ENCODE measurements at regions not wholly inside any gene's neighbourhood (a gene's known extent, or its start where the extent isn't known, plus 50 kb on each side); places are given as distances from the start of the nearest gene placed in this dataset.

DNA sequence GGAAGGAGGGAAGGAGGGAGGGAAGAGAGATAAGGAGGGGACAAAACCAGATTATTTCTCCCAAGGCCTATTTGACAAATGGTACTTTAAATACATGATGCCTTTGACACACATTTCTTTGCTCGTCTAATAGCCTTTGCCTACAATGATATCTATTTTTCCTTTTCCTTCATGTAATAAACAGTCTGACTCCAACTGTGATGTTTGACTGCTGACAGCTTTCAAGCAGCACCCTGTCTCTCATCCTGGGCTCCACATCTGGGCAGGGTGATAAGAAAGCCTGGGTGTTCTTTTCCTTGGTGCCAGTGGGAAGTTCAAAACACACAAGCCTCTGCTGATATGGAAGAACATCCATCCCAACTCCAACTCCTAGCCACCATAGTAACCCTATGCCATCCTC lies 1277.7 kb upstream of the NXPH2 start:
- DNase-seq = no peak

- DNase-seq = no peak
Measured at GRCh38 chr2:140041811-140042210, 1261.6 kb upstream of the NXPH2 start.

- DNase-seq = no peak
Measured at GRCh38 chr2:140041239-140041638, 1261.0 kb upstream of the NXPH2 start.

DNA sequence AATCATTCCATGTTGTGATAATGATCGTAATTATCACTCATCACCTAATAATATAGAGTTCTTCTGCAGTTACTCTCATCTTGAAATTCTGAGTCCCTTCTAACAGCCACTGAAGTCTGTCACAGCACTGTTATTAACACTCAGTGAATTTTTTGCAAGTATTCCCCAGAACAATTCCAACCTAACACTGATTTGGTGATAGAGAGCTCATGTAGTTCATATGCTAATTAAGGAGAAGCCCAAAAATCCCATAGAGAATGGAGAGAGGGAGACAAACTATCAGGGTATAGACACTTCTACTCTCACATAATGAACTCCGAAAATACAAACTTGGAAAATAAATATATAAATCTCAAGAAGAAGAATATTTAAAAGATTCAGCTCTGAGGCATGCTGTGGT lies 1253.4 kb upstream of the NXPH2 start:
- DNase-seq = no peak

DNA sequence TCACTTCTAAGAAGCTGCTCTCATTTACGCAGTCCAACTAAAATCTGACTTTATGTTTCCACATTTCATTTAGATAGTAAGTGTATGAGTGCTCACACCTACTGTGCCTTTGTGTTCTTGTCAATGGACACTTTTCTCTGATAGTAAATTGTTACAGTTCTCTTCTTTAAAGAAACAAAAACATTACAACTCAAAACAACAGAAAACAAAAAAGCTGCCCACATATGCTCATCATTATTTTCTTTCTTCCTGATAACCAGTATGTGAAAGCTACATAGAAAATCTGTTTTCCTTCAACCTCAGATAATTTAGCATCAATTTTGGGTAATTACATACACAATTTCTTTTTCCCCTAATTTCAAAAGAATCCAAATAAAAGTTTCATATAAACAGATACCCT lies 1247.8 kb upstream of the NXPH2 start:
- DNase-seq = no peak

- no peak for DNase-seq
Measured at GRCh38 chr2:140027320-140027719, 1247.1 kb upstream of the NXPH2 start.

- DNase-seq = no peak
Measured at GRCh38 chr2:140023291-140023690, 1243.1 kb upstream of the NXPH2 start.

DNA sequence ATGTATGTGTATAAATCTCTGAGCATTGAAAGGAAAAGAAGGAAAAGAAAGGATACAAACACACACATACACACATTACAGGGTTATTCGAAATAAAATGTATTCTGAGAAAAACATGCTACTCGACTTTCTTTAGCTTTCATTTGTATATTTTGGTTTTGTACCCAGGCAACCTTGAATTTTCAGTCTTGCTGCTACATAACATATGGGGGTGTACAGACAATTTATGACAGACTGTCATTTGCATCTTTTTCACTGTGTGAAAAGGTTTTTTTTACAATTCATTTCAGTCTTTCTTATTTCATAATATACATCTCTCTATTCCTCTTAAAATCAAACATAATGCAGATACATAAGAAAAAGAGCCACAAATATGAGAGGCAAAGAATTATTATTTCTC lies 1238.4 kb upstream of the NXPH2 start:
- no peak for DNase-seq

DNA sequence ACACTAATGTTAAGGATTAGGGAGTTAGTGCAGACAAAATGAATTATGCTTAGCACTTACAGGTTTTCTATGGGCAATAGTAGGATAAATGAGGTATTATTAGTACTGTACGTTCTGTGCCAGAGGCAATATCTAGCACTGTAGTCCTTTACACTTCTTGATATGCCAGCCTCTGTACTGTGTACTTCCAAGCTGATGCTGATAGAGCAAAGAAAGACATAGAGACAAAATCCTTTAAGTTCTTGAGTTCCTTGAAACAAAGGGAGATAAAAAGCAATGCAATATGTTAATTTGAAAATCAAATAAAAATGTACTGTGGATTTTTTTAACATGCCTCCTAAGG lies 1234.0 kb upstream of the NXPH2 start:
- DNase-seq = no peak

DNA sequence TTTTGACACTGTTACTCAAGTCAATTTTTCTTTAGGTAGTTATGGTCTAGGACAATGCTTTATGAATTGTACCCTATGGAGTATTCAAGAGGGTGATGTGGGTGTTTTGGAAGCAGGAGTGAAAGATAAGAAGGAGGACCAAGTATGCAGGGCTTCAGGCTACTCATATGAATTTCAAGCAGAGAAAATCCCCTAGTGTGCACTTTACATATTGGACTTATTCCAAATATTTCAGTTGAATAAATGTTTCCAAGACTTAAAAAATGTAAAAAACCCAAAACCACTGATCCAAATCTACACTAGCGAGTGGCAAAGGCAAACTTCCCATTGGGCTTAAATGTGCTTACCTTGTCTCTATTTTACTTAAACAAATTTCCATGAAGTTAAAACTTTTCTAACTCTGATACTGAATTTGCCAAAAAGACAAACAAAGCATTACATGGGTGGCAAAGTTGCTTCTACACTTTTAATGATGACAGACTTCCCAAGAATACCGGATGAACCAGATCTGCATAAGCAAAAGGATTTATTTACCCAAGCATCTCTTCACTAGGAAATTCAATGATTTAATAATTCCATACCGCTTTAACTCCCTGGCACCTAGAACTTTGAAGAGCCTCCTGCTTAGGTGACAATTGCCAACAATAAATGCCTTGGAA lies 1233.5 kb upstream of the NXPH2 start:
- no peak for DNase-seq

DNA sequence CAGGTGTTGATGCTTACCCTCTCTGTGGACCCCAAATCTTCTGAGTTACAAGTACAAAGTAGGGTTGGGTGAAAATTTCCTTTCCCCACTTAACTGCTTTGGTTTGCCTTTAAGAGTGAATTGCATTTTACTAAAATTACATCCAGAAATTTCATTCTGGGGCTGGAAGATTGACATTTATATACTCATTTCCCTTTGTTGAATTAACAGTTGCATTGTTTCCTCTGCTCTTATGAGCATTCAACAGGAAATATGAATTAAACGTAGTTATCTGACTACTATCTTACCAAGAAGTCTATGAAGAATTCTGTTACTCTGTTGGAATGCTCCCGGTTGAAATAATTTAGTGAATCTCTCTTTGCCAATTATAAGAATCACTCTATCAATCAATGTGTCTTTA lies 1231.1 kb upstream of the NXPH2 start:
- no peak for DNase-seq

DNA sequence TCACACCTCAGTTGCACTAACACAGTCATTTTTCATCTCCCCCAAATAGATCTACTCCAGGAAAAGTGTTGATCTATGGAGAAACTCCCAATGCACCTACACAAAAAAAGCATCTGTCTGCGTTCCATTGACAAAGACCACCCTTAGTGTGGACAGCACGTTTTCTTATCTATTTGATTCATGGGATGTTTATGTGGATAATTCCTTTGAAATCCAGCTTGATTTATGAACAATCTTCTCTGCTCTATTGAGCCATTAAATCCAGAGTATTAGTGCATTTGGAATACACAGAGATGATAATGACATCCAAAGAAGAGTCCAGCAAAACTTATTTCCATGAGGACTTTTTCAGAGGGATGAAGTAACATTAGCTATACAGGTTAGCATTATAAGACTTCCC lies 1221.9 kb upstream of the NXPH2 start:
- no peak for DNase-seq

DNA sequence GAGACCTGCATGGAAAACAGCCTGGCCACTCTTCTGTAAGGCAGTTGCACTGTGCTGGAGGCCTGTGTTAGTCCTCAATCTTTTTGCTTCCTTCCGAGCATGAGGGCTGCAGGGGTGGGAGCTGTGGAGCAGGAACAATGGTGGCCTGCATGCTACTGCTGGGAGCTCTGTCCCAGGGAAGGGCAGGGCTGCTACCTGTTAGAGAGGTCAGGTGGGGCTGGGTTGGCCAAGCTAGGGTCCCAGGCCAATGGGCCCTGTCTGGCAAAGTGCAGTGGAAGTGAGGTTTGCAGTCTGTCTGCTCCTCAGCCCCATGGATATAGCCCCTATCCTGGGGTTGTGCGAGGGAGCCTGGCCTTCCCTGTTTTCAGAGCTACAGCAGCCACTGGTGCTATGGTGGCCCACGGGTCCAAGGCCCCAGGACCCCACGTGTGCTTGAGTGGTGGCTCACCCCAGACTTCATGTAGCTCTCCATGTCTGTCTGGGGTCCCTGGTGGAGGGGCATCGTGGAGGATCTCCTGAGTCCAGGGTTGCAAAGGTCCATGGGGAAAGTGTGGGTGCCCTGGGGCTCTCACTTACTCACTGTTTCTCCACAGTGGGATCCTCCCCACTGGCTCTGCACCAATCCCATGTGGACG lies 1212.6 kb upstream of the NXPH2 start:
- no peak for DNase-seq

GRCh38 chr2:139992078-139992477 lies 1211.9 kb upstream of the NXPH2 start:
- DNase-seq = no peak

- no peak for DNase-seq
Measured at GRCh38 chr2:139990646-139991335, 1210.6 kb upstream of the NXPH2 start.

DNA sequence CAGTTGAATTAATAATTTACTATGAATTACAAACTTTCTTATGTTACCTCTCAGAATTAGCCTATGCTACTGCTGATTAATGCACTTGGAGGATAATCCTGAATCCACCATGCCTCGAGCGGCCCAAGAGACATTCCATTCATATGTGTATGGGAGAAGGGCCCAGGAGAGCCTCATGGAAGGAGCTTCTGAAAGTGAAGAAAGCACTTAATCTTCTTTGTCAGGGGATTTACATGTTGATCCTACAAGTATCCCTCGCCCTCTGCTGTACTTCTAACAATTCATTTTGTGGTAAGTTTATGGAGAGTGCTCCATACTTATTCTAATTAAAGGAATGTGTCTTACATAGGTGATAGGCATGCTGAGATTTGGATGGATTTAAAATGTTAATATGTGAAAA lies 1189.1 kb upstream of the NXPH2 start:
- no peak for DNase-seq

DNA sequence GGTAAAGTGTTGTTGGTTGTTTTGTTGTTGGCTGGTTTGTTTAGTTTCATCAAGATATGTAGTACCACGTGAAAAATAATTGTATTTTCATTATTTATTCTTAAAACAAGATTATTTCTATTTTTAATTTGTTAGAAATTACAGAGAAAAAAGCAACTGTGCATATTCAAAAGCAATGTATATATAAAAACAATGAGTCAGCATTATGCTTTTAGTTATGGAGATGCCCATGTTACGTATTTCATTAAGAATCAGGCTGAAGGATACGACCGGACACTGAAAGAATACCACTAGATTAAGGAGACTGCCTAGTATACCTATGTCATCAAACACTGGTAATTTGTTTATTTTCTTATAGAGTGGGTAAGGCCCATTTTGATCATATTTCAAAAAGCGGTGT lies 1188.4 kb upstream of the NXPH2 start:
- DNase-seq = no peak

GRCh38 chr2:139967665-139968064 lies 1187.5 kb upstream of the NXPH2 start:
- no peak for DNase-seq

DNA sequence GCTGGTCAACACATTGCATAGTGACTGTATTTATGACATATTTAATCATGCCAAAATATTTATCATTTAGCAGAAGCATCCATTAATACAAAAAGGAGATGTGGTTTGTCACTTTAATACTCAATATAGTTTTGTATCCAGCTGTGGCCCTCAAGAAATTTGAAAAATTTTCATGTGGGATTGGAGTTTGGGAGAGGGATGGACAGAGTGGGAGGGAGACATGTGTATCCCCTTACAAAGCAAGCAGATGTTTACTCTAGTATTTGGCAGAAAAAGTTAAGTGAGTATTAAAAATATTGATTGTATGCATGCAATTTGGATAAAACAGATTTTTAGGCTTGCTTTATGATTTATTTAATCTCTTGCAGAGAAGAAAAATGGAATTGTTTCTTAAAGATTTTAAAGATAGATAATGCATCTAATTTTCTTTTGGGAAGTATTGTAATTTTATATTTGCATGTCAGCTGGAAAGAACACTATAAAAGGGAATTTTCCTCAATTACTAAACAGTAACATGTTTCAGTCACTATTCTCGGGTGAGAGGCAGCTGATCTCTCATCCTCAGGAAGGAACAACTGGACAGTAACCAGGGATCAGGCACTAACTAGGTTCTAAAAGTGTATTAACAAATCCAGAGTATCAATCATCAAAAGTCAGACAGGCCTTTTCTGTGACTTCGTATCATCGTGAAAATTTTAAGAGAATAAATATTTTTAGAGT lies 1184.7 kb upstream of the NXPH2 start:
- DNase-seq = no peak

DNA sequence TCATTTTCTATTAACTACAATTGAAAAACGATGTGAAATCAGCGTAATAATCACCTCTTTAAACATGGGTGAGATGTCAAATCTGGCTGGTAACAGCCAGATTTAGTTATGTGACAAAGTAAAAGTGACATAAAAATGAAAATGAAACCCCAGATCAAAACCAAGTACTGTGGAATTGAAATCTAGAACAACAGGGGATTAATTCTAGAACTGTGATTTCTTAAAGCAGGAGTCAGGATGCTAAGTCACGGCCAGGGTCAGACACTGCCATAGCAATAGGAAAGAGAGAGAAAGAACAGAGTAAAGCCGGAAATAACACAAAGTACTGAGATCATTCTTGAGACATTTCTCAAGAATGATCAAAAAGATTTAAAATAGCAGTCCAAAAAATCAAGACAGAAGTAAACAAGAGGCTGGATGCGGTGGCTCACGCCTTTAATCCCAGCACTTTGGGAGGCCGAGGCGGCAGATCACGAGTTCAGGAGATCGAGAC lies 1183.7 kb upstream of the NXPH2 start:
- DNase-seq = no peak

DNA sequence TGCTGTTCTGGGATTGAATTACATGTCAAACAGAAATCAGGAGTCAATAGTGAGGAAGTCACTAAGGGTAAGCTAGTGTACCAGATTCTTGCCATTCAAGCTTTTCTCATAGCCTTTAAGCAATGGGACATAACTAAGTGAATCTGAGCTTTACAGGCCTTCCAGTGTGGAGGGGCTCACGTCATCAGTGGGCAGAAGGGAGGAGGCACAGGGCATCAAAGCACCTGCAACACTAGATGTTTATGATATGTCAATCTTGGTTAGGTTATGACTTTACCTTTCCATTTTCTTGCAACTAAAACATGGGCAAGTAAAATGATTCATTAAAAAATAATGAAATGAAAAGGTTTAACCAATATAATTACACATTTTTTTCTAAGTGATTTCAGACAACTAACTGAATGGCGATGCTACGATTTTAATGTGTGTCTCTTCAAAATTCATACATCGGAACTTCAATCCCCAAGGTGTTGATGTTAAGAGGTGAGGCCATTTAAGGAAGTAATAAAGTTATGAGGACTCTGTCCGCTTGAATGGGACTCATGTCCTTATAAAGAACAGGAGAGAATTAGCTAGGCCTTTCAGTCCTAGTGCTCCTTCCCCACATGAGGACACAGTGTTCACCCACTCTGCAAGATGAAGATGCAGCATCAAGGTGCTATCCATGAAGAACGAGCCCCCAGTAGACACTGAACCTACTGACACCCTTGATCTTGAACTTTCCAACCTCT lies 1169.2 kb upstream of the NXPH2 start:
- no peak for DNase-seq

DNA sequence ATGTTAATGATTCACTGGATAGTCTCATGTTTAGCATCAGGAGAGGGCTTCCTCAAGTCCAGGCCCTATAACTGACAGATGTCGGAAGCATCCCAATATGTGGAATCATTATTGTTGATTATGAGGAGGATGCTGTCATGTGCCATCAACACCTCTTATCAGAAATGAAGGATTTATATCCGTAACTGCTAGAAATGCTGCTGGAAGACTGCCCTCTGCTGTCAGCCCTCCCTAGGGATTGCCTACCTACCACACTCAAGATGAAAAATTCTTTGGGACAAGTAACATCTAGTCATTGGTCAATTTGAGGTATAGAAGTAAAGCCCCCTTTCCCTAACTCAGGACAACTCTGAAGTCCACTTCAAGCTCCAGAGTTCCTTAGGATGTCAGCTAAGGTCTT lies 1166.5 kb upstream of the NXPH2 start:
- DNase-seq = no peak

DNA sequence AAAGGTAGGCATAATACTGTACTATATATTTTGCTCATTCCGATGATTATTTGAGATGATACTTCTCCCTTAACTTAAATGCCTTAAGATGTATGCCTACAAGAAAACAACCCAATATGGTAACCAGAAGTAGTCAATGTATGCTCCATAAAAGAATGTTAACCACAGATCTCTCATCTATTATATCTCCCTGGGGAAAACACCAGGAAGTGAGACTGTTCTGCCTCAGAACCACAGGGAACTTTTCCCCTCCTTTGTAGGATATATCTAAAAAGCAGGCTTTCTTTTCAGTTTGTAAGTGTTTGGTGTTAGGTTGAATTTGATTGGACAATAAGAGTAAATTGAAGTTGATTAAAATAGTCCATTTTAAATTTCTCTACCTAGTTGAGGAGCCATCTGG lies 1160.5 kb upstream of the NXPH2 start:
- DNase-seq = no peak

All from SHP77 (cell line).